NCI-H446 (cell line): ENCODE measurements at regions not wholly inside any gene's neighbourhood (a gene's known extent, or its start where the extent isn't known, plus 50 kb on each side); places are given as distances from the start of the nearest gene placed in this dataset.
"Not testable (repeated sequence)": the region's sequence is repeated elsewhere in the genome, so short reads cannot be mapped to it uniquely, and the experiment has no call there.

Source experiments
- DNase-seq, 2 experiments: peaks; one replicate each; lab custom pipeline; 2025; lab: John Stamatoyannopoulos, UW

DNA sequence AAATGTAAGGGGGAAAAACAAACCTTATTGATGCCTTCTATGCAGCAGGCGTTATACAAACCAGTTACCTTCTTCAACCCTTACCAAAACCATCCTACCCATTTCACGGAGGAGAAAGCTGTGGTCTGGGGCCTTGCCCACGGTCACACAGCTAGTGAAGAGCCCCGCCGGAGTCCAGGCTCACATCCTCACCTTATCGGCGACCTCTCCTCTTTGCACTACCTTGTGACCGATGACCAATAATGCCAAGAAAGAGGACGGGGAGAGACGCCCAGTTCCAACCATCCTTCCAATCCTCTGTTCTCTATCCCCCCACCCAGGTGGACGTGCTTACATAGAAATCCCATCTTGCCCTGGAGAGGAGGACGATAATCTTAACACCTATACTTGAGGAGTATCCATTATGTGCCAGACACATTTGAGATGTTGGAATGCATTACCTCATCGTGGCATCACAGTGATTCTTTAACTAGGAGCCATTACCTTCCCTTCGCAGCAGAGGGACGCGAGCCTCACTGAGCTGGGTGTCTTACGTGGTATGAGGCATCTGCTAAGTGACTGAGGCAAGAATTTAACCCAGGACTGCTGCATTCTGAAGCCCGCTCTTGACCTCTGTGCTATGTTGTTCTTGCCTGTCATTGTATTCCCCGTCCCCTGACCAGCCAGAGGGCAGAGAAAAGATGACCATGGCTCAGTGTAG is 253.7 kb upstream of the B3GAT1 start:
- no peak for DNase-seq

DNA sequence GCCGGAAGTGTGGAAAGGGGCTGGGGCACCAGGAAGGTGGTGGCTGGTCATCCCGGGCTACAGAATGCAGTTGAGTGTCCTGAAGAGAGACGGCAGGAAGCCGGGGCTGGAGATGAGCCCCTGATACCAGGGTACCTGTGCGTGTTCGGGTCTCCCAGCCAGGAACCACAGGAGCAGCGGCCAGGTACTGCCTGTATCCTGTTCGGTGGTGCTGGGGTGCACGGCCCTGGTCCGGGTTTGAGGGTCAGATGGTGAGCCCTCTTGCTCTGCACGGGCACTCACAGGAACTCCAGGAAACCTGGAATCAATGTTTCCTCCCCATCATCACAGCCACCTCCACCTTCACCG is 253.1 kb upstream of the B3GAT1 start:
- no peak for DNase-seq

DNA sequence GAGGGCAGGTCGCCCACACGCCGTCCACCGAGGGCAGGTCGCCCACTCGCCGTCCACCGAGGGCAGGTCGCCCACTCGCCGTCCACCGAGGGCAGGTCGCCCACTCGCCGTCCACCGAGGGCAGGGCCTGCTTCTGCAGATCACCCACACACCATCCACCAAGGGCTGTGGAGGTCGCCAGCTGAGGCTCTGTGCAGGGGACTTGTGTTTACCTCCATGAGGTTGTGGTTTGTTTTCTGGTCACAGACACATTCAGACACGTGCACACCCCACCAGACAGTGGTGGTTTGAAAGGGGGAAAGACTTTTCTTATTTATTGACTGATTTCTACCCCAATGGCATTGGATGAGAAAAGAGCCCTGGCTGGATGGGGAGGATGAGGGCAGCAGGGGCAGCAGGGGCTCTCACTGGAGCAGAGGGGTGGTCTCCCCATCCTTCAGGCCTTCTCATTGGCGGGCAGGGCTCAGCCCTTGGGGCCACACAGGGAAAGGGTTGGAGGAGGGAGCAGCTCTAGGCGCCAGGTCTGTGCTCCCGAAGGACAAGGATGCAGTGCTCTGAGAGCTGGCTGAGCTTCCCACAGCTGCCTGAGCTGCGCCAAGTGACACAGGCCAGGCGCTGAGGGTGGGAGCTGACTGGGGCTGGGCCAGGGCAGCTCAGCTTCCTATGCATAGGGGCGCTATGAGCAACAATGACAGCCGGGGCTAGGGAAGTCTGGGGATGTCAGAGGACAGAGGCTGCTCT is 252.6 kb upstream of the B3GAT1 start:
- no peak for DNase-seq

DNA sequence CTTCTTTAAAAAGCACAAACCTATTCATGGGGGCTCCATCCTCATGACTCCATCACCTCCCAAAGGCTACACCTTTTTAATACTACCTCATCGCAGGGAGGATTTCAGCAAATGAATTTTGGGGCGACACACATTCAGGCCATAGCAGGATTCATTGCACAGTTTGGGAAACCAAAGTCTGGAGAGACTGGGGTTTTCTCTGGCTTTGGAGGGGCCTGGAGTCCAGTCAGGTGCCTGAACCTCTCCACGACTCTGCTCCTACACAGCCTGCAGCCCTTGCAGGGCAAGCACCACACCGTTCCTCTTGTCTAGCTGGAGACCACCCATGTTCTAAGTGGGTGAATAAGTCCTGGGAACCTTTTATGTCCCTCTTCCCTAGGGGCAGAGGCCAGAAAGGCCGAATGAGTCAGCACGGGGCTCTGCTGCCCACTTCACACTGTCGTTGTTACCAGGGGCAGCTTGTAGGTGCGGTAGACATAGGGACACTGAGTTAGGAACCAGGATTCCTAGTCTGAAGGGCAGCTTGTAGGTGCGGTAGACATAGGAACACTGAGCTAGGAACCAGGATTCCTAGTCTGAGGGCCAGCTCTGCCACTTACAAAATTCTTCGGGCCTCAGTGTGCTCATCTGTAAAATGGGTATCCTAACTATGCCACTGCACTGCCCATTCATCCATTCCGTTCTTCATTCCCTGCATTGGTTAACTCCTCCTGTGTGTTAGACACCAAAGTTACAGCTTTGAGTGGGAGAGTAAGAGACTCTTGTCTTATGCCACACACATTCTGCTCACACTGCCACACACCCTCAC is 251.7 kb upstream of the B3GAT1 start:
- DNase-seq: no peak

DNA sequence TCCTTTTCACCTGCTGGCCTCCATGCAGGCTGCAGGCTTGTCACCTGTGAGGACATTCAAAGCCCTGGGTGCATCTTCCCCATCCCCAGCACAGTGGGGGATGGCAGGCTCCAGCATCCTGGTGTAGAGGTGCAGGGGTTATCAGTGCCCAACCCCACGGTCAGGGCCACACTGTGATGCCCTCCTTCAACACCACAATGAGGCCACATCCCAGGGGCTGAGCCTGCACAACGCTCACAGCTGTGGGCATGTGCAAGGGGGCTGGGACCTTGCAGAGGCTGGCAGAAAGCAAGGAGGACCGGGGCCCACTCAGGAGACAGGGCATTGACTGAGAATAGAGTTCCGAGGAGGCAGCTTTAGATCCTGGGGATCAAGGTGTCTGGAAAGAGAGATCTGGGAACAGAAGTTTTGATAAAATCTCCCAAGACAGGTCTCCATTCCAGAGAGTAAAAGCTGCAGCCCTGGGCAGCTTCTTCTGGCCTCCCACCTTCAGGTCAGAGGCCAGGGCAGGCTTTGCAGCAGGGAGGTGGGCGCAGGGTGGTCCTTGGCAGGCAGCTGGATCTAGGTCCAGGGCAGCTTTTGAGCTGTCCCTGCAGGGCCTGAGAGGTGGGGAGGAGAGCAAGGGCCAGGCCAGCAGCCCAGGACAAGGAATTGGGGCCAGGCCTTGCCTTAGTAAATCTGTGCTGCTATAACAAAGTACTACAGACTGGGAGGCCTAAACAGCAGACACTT is 250.8 kb upstream of the B3GAT1 start:
- DNase-seq: no peak

DNA sequence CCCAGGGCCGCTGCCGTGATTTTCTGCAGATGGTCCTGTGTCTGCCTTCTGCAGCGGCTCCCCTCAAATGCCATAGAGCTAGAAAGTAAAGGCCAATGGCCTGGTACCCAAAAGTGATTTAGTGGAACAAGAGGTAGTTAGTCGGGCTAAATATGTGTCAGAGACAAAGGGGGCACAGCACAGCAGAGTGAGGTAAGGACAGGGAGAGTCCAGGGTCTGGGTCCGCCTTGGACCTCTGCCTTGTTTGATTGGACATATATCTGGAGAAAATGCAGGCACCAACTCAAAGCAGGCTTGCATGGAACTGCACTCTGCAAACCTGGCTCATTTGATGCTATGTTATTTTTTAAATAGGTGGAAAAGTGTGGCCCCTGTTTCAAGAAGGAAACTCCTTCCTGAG is 249.6 kb upstream of the B3GAT1 start:
- DNase-seq: no peak

DNA sequence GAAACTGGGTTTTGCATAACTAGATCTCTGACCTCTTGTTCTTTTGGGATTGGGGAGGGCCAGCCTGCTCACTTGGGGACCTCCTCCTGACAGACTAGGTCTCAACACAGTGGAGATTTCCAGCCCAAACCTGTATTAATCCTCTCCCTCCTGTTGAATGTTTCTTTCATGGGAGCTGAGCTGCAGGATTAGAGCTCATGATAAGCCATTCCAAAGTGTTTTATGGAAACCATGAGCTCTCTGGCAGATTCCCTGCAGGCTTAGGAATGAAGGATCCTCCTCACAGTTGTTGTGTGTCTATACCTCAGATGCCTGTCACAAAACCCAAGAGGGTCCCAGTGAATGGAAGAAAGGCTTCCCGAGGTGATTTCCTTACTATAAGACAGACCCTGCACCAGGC is 248.4 kb upstream of the B3GAT1 start:
- DNase-seq: no peak

DNA sequence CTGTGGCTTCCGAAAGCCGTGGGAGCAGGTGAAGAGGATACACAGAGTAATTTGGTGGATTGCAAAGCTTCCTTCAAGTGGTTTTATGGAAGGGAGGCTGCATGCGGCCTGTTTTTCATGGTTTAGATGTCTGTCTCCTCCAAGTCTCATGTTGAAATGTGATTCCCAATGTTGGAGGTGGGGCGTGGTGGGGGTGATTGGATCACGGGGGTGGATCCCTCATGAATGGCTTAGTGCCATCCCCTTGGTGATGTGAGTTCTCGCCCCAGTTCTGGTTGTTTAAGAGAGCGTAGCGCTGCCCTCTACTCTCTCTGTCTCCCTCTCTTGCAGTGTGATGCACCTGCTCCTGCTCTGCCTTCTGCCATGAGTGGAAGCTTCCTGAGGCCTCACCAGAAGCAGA is 247.8 kb upstream of the B3GAT1 start:
- DNase-seq: no peak

DNA sequence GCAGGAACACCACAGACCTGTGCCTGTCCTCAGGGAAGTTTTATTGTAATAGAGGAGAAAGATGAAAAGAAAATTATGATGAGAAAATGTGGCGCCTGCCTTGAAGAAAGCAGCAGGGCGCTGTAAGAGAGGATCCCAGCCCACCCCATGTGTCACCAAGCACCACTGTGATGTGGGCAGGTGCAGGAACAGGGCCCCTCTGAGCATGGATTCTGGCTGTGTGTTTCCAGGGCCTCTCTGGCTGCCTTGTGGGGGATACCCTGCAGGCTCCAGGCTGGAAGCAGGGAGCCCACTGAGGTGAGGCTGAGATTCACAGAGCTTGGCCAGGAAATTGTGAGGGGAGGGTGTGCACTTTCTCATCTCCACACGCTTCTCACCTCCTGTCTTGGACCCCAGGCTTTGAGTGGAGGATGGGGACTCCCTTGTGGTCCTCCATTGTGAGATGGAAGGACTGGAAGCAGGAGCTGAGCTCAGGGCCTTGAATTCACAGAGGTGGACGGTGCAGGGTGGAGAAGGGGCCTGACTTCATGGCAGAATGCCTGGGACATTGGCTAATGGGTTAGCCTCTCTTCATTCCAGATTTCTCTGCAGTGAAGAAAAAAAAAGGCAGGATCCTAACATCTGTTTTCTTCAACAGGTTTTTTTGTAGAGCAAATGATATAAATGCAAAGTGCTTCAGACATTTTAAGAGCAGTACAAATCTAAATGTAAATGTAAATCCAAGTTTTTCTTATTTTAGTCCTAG is 246.6 kb upstream of the B3GAT1 start:
- DNase-seq: no peak

DNA sequence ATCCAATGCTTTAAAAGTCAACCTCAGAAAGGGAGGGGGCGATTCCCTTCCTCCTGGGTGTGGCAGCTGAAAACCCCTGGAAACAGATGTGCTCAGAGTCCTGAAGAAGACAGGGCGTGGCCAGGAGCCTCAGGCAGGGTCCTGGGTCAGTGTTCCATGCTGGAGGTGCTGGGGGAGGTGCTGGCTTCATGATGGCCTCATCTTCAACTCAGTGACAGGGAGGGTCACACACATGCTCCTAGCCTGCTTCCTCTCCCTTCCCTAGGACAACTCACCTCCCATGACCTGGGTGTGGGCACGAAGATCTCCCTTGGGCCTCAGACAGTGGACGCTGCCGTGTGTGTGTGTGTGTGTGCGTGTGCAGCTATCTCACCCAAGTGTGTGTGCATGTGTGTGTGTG is 245.6 kb upstream of the B3GAT1 start:
- DNase-seq: no peak

DNA sequence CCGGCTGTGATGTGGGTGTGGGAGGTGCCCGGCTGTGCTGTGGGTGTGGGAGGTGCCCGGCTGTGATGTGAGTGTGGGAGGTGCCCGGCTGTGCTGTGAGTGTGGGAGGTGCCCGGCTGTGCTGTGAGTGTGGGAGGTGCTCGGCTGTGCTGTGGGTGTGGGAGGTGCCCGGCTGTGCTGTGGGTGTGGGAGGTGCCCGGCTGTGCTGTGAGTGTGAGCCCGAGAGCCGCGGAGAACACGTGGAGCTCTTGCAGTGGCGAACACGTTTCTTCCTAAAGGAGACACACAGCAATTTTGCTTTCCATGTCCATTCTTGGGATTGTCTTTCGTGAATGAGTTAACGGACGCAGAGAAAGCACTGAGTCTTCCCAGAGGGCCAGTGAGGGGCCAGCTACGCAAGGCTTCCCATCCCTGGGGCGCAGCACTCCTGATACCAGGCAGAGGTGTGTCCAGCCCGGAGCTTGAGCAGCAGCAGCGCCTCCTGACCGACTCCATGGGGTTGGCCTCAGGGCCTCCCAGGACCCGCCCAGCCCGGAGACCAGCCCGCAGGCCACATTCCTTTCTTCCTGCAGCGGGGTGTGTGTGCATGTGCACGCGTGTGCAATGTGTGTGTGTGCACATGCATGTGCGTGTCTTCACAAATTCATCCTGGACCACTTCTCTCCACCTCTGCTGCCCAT is 245.0 kb upstream of the B3GAT1 start:
- no peak for DNase-seq

DNA sequence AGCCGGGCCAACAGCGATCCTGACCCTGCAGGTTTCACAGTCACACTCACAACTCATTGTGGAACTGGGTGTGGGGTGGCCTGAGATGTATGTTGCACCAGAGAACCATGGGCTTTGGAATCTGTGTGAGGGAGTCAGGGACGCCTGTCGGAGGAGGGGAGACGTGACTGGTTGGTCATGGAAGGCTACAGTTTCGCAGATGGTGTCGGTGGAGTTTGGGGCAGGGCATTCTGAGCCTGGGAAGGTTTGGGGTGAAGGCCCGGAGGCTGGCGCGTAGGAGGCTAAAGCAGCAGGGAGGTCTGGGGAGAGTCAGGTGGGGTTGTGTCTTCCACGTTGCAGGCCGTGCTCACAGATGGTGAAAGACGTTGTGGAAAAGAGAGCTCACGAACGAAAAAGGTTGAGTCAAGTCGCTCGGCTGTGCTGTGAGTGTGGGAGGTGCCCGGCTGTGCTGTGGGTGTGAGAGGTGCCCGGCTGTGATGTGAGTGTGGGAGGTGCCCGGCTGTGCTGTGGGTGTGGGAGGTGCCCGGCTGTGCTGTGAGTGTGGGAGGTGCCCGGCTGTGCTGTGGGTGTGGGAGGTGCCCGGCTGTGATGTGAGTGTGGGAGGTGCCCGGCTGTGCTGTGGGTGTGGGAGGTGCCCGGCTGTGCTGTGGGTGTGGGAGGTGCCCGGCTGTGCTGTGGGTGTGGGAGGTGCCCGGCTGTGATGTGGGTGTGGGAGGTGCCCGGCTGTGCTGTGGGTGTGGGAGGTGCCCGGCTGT is 244.2 kb upstream of the B3GAT1 start:
- not testable (repeated sequence) for DNase-seq

DNA sequence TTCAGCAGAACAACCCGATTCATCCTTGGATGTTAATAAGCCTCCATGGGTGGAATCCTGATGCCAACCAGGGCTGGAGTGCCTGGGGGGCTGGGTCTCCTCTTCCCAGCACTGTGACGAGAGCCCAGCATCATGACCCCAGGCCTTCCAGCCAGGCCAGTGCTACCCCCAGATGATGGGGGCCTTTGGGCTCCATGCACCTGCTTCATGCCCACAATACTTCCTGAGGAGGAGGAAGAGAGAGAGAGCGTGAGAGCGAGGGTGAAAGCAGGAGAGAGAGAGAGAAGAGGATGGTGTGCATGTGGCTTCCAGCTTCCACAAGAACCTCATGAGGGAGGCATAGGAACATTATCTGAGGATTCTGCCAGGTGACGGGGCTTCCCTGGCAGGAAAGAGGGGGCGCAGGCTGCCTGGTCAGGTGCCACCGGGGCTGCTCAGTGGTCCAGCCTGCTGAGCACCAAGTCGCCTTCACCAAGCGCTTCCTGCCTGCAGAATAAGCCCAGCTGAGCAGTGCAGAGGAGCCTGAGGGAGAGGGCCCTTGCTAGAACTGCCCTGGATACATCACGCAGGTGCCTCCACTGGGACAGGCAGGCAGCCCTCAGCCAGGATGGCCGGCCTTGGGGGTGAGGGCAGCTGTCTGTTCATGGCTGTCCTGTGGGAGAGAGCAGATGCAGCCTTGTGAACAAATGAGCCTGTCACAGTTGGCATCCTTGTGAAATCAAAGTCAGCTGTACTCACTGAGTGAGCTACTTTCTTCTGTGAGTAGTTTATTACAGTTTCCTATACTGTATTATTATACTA is 243.3 kb upstream of the B3GAT1 start:
- no peak for DNase-seq

DNA sequence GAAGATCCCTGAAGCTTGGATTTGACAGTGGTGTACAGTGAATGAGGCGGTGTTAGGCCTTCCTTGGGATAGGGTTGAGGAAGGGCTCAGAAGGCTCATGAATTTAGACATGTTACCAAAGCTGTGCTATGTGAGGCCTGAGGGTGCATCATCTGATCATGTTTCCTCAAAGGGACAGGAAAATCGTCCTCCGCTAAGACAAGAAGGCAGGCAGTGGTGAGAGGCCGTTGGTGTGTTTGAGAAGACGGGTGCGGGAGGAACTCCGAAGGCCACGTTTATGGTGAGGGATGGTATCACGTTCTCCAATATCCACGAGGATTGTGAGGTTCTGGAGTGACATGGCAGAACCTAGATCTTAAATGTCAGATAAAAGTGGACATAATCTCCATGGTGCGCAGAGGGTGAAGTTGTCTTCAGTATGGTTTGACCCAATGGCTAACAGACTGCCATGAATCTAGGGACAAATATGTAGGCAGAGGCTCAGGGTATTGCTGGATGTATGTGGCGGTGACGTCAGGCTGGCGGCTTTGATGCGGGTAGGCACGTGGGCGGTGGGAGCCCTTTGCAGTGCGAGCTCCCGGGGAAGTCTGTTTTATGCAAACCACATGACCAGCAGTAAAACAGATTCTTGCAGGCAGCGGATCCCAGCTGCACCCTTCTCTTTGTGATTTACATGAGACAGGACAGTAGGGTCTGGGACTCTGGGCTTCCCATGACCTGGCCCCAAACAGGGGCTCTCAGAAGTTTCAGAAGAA is 242.3 kb upstream of the B3GAT1 start:
- no peak for DNase-seq

DNA sequence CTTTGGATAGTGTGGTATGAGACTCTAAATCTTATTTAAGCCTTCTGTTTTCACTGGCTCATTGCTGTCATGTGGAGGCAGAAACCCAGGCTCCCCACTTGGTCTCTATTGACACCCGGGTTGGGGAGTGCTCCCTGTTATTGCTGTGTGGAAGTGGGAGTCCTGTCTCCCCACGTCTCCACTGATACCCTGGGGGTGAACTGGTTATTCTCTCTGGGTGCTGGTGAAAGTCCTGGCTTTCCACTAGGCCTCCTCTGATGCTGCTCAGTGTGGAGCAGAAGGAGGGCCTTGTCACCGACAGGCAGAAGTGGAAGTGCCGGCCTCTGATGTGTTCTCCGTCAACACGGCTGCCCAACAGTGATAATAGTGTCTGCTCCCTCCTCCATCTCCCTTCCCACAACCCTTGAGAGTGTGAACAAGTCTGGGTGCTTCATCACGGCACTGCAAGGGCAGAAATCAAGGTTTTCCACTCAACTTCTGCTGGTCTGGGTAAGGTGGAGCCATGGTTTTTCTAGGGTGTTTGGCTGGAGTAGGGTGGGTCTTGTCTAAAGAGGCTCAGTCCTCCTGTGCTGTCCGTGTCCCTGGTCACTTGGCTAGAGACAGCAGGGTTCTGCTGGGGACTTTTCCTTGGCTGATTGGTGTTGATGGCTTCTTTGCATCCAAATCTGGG is 240.7 kb upstream of the B3GAT1 start:
- no peak for DNase-seq

DNA sequence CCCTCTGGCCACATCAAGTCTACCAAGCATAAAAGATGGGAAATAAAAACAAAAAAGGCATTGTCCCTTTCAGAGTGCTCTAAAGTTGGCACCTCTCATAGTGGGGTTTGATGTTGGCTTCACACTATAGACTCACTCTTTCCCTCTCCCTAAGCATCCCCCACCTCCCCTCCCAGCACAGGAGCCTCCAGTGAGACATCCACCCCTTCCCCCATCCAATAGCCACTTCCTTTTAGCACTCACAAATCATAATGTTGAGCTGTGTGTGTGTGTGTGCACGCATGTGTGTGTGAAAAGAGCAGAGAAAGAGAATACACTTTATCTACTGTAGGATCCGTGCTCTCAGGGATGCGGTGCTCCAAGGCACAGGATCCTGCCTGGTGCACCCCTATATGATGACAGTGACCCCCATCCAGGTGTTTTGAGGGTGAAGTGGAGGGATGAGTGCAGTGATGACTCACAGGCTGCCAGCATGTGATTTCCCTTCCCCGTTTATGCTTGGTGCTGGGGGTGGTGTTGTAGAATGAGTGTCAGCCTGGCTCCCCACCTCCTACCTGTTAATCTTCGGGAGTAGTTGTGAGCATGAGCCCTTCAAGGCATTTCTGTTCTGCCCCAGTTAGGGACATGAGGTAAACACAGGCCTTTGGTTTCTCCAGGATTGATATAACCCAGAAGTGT is 235.2 kb upstream of the B3GAT1 start:
- DNase-seq: no peak

DNA sequence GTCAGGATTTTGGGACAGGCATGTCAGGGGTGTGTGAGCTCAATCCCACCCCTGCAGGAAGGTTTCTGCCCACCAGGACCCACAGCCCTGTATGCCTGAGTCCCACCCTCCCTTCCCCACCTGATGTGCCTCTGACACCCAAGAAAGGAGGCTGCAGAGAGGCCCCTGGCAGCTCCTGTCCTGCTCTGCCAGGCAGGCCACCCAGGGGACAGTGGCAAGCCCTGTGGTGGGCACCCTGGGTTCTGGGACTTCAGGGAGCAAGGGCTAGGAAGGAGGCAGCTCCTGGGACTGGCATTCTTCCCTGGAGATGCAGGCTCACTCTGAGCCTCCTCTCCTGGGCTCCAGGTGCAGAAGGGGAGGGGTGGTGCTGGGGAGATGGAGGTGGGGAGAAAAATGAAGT is 234.5 kb upstream of the B3GAT1 start:
- DNase-seq: no peak

DNA sequence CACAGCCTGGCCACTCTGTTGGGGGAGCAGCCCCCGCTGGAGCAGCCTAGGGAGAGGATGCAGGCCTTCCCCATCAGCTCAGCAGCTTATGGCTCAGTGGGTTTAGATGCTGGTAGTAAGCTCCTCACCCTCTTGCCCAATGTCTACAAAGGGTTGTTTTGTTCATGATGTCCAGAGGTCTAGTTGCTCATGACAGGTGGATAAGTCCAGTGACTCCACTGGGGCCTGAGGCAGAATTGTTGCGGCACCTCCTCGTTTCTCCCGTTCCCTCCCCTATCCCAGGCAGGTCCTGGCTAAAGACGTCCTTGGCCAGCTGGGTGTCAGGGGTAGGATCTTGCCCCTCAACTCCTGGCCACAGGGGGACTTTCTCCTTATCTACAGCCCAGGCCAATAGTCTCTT is 233.5 kb upstream of the B3GAT1 start:
- DNase-seq: no peak
